ENCODE measurements at regions not wholly inside any gene's neighbourhood (a gene's known extent, or its start where the extent isn't known, plus 50 kb on each side); places are given as distances from the start of the nearest gene placed in this dataset.

- no peak for DNase-seq (ENCODE audit: low spot score)
Measured at GRCh38 chr2:126827371-126827770, 71.3 kb upstream of the TEX51 start.

GRCh38 chr2:126828051-126828450 lies 70.6 kb upstream of the TEX51 start:
- no peak for DNase-seq (ENCODE audit: low spot score)

- DNase-seq (ENCODE audit: low spot score), result no peak
Measured at GRCh38 chr2:126828491-126828890, 70.2 kb upstream of the TEX51 start.

GRCh38 chr2:126831234-126832005 lies 67.3 kb upstream of the TEX51 start:
- no peak for DNase-seq (ENCODE audit: low spot score)

GRCh38 chr2:126832014-126832413 lies 66.7 kb upstream of the TEX51 start:
- DNase-seq (ENCODE audit: low spot score), result no peak

GRCh38 chr2:126832757-126833156 lies 65.9 kb upstream of the TEX51 start:
- no peak for DNase-seq (ENCODE audit: low spot score)

- DNase-seq (ENCODE audit: low spot score), result no peak
Measured at GRCh38 chr2:126834006-126834659, 64.6 kb upstream of the TEX51 start.

- DNase-seq (ENCODE audit: low spot score), result no peak
Measured at GRCh38 chr2:126835261-126835660, 63.4 kb upstream of the TEX51 start.

GRCh38 chr2:126835831-126836230 lies 62.9 kb upstream of the TEX51 start:
- no peak for DNase-seq (ENCODE audit: low spot score)

GRCh38 chr2:126836761-126837679 lies 61.7 kb upstream of the TEX51 start:
- no peak for DNase-seq (ENCODE audit: low spot score)

- DNase-seq (ENCODE audit: low spot score), result no peak
Measured at GRCh38 chr2:126837966-126838715, 60.5 kb upstream of the TEX51 start.

GRCh38 chr2:126838716-126838985 lies 60.0 kb upstream of the TEX51 start:
- no peak for DNase-seq (ENCODE audit: low spot score)

- DNase-seq (ENCODE audit: low spot score), result no peak
Measured at GRCh38 chr2:126839796-126840195, 58.9 kb upstream of the TEX51 start.

- DNase-seq (ENCODE audit: low spot score), result no peak
Measured at GRCh38 chr2:126843081-126843480, 55.6 kb upstream of the TEX51 start.

- no peak for DNase-seq (ENCODE audit: low spot score)
Measured at GRCh38 chr2:126846241-126846640, 52.4 kb upstream of the TEX51 start.
